CD4-positive, alpha-beta T cell (primary cell): ENCODE measurements at regions not wholly inside any gene's neighbourhood (a gene's known extent, or its start where the extent isn't known, plus 50 kb on each side); places are given as distances from the start of the nearest gene placed in this dataset.

Experiments used
- ATAC-seq: fragments of 200-7000 bp; cut with Tn5 transposase; one replicate; pipeline ENCODE4 v1.10.0; 2022; ENCODE audit warnings: mild to moderate bottlenecking; ENCODE audit not compliant: poor library complexity
- CTCF ChIA-PET: fragments of 350-600 bp; sonication (Branson Sonifier 250); formaldehyde crosslinking; loops from one replicate; lab custom pipeline; 2021; ENCODE audit warnings: antibody characterized with exemption, inconsistent platforms; lab: Charles Lee
- POLR2A ChIA-PET: fragments of 350-600 bp; sonication (Branson Sonifier 250); formaldehyde crosslinking; loops from one replicate; lab custom pipeline; 2021; ENCODE audit warnings: antibody characterized with exemption, inconsistent platforms; lab: Charles Lee
- DNase-seq, 14 experiments: peaks; one replicate each; pipeline ENCODE4 v3.0.0-alpha.2; 2013 to 2020; ENCODE audit warnings: mixed read lengths in 2 of 14
- H3K27ac ChIP-seq, 2 donors: one replicate each; pipeline versions ENCODE4 v1.5.1 to v1.7.0; 2013; ENCODE audit warnings: low read length in 2 of 2, low read depth in 1 of 2, mild to moderate bottlenecking in 1 of 2
- H3K27me3 ChIP-seq, 2 experiments: 1 replicate in 1 of 2; 2 replicates in 1 of 2; pipeline versions ENCODE4 v1.6.1 to v1.7.0; 2013; ENCODE audit warnings: low read length in 2 of 2, control low read depth in 1 of 2, mild to moderate bottlenecking in 1 of 2, moderate library complexity in 1 of 2; ENCODE audit not compliant: insufficient read depth in 2 of 2, control insufficient read depth in 1 of 2
- H3K36me3 ChIP-seq: one replicate; pipeline ENCODE4 v1.6.1; 2013; ENCODE audit warnings: low read length, control low read depth; ENCODE audit not compliant: insufficient read depth
- H3K4me1 ChIP-seq: one replicate; pipeline ENCODE4 v1.6.1; 2013; ENCODE audit warnings: low read length, control low read depth; ENCODE audit not compliant: insufficient read depth
- H3K4me3 ChIP-seq: one replicate; pipeline ENCODE4 v1.5.1; 2013; ENCODE audit warnings: mild to moderate bottlenecking, low read length, moderate library complexity
- H3K9me3 ChIP-seq, 2 experiments: 1 replicate in 1 of 2; 2 replicates in 1 of 2; pipeline versions ENCODE4 v1.6.1 to v1.7.0; 2013; ENCODE audit warnings: low read length in 2 of 2, mild to moderate bottlenecking in 2 of 2, control low read depth in 1 of 2, moderate library complexity in 1 of 2; ENCODE audit not compliant: control insufficient read depth in 1 of 2, insufficient read depth in 1 of 2
- H3K27ac Mint-ChIP-seq: one replicate; pipeline ENCODE4 v1.8.0; 2020; ENCODE audit warnings: mixed read lengths
- H3K27me3 Mint-ChIP-seq: one replicate; pipeline ENCODE4 v1.8.0; 2021; ENCODE audit warnings: mixed read lengths
- H3K36me3 Mint-ChIP-seq: one replicate; pipeline ENCODE4 v1.8.0; 2021; ENCODE audit warnings: low read depth, mixed read lengths
- H3K4me1 Mint-ChIP-seq: one replicate; pipeline ENCODE4 v1.8.0; 2021; ENCODE audit warnings: low read depth, mixed read lengths
- H3K4me3 Mint-ChIP-seq: one replicate; pipeline ENCODE4 v1.8.0; 2020; ENCODE audit warnings: mild to moderate bottlenecking, mixed read lengths
- H3K9me3 Mint-ChIP-seq: one replicate; pipeline ENCODE4 v1.8.0; 2020; ENCODE audit warnings: mixed read lengths
- intact Hi-C, 2 experiments: fragments of 100-400 bp; cut with DNase I in 1 of 2; cut with micrococcal nuclease in 1 of 2; formaldehyde crosslinking; loops; one replicate each; pipeline versions ENCODE4 v1.15.1 to v1.9.0; 2023 to 2025; cut with DNase I, micrococcal nuclease
- TF ChIP-seq, protein P1 (sequence below): fragments of 200-600 bp; IDR thresholded peaks from one replicate; pipeline ENCODE4 v1.8.0; 2022; ENCODE audit warnings: antibody characterized with exemption, mild to moderate bottlenecking

DNA sequence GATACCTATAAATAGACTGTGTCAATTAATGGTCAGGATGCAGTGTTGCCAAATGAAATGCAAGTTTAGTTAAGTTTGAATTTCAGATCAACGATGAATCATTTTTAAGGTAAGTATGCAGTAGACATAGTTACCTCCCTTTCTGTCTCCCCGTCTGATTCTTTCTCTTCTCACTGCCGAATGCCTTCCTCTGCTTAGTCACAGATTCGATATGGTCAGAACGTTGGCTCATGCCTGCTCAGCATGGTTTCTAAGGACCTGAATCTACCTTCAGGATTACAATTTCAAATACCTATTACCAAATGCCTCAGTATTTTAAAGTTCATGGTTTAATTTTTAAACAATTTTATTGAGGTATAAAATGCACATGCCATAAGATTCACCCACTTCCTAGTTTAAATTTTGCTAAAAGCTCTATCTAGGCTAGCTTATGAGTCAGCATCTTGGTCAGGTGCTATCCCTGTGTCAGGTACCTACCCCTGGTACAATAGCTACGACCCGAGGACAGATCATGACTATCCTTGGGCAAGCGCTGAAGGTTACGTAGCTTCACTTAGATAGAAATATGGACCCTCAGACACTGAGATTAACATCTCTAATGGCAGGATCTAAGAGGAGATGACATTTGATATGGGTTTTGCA, 78.2 kb upstream of the SPON1 start:
- Histone ChIP-seq H3K4me1 (no peaks in the 10 kb centered on the region), H3K36me3 (no peaks in the 10 kb centered on the region), H3K4me3 (no peak overlapping the region), H3K9me3 (no peaks in the 10 kb centered on the region), H3K27me3 (no peaks in the 10 kb centered on the region), H3K27ac (no peak overlapping the region)
- ChIA-PET POLR2A (interaction anchor here (1.4 kb wide), 1 partner anchor 15 kb away, joined by 3 read pairs; no protein-coding TSS in a partner anchor), CTCF (interaction anchor here (1.3 kb wide), 1 partner anchor 10 kb away, joined by 3 read pairs; no protein-coding TSS in a partner anchor)
- H3K27me3 Mint-ChIP-seq = no peaks in the 10 kb centered on the region
- no peaks in the 10 kb centered on the region for H3K36me3 Mint-ChIP-seq
- DNase-seq = no peak
- no peak for ATAC-seq
- intact Hi-C loops = loop anchor here in 1 of 2 experiments (5.0 kb wide), 1 partner anchor 63 kb away; no protein-coding TSS in a partner anchor
- TF ChIP-seq, protein P1, sequence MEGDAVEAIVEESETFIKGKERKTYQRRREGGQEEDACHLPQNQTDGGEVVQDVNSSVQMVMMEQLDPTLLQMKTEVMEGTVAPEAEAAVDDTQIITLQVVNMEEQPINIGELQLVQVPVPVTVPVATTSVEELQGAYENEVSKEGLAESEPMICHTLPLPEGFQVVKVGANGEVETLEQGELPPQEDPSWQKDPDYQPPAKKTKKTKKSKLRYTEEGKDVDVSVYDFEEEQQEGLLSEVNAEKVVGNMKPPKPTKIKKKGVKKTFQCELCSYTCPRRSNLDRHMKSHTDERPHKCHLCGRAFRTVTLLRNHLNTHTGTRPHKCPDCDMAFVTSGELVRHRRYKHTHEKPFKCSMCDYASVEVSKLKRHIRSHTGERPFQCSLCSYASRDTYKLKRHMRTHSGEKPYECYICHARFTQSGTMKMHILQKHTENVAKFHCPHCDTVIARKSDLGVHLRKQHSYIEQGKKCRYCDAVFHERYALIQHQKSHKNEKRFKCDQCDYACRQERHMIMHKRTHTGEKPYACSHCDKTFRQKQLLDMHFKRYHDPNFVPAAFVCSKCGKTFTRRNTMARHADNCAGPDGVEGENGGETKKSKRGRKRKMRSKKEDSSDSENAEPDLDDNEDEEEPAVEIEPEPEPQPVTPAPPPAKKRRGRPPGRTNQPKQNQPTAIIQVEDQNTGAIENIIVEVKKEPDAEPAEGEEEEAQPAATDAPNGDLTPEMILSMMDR = no peak
- H3K4me1 Mint-ChIP-seq = peaks cover 8% of the 10 kb centered on the region
- no peak overlapping the region for H3K27ac Mint-ChIP-seq
- H3K4me3 Mint-ChIP-seq = no peak overlapping the region
- H3K9me3 Mint-ChIP-seq = no peaks in the 10 kb centered on the region

- H3K9me3 Mint-ChIP-seq = no peaks in the 10 kb centered on the region
- H3K36me3 ChIP-seq = no peaks in the 10 kb centered on the region
- no peak for DNase-seq
- H3K4me3 Mint-ChIP-seq = no peak overlapping the region
- TF ChIP-seq, protein P1 = no peak
- no peak overlapping the region for H3K27ac ChIP-seq
- no peak for ATAC-seq
- H3K36me3 Mint-ChIP-seq = no peaks in the 10 kb centered on the region
- no peaks in the 10 kb centered on the region for H3K27me3 Mint-ChIP-seq
- H3K4me3 ChIP-seq = no peak overlapping the region
- intact Hi-C loops = no loop called here
- no peak overlapping the region for H3K27ac Mint-ChIP-seq
- no peaks in the 10 kb centered on the region for H3K27me3 ChIP-seq
- H3K4me1 ChIP-seq = no peaks in the 10 kb centered on the region
- peaks cover 8% of the 10 kb centered on the region for H3K4me1 Mint-ChIP-seq
- no peaks in the 10 kb centered on the region for H3K9me3 ChIP-seq
- ChIA-PET CTCF (interaction anchor here (1.0 to 1.8 kb wide), 3 partner anchors 10 to 25 kb away, joined by 3 to 5 read pairs (median 3); no protein-coding TSS in a partner anchor), POLR2A (interaction anchor here (1.4 kb wide), 1 partner anchor 16 kb away, joined by 3 read pairs; no protein-coding TSS in a partner anchor)
Observed at GRCh38 chr11:13885083-13885482, 77.4 kb upstream of the SPON1 start.

DNA sequence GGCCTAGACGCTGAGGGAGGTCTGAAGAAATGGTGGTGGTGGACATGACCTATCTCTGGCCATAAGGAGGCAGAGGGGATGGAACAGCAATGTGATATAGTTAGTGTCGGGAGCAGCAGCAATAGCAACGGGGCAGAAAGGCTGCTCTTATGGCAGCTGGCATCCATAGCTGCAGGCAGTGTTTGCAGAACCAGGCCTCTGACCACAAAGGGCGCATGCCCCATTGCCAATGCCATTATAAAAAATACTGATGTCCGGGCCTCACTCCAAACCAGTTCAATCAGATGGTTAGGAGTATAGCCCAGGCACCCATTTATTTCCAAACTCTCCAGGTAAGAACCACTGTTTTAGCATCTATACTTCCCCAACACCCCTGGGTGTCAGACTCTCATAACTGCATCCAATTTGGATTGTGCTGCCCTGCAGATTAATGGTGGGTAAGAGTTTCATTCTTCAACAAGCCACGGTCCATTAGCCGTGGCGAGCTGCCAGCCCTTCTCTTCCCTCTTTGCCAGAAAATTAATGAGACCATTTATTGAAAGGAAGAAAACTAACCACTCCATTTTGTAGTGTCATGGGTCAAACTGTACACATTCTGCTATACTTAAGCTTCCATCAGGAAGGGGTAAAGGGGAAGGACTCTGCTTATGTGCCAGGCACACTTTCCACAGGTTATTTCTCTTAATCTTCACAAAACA, 72.8 kb upstream of the SPON1 start:
- Histone ChIP-seq H3K27me3 (no peaks in the 10 kb centered on the region), H3K9me3 (no peaks in the 10 kb centered on the region), H3K4me3 (no peak overlapping the region), H3K27ac (no peak overlapping the region), H3K36me3 (no peaks in the 10 kb centered on the region), H3K4me1 (no peaks in the 10 kb centered on the region)
- Mint-ChIP-seq H3K4me1 (peaks cover 5% of the 10 kb centered on the region), H3K36me3 (no peaks in the 10 kb centered on the region), H3K4me3 (no peak overlapping the region), H3K9me3 (no peaks in the 10 kb centered on the region), H3K27me3 (no peaks in the 10 kb centered on the region), H3K27ac (no peak overlapping the region)
- intact Hi-C loops = no loop called here
- no peak for ATAC-seq
- no peak for DNase-seq
- TF ChIP-seq, protein P1 = no peak
- CTCF ChIA-PET = no interaction called here
- POLR2A ChIA-PET = no interaction called here
